AG04450 (cell line): ENCODE measurements at regions not wholly inside any gene's neighbourhood (a gene's known extent, or its start where the extent isn't known, plus 50 kb on each side); places are given as distances from the start of the nearest gene placed in this dataset.

ENCODE experiments used
- CTCF ChIA-PET: fragments of 300-600, 350-600 bp; formaldehyde crosslinking; extraction: SDS; loops from one replicate; lab custom pipeline; 2022; ENCODE audit warnings: antibody characterized with exemption, inconsistent platforms; lab: Charles Lee
- POLR2A ChIA-PET: fragments of 350-600 bp; formaldehyde crosslinking; extraction: SDS; loops from one replicate; lab custom pipeline; 2021; ENCODE audit warnings: antibody characterized with exemption, inconsistent platforms; lab: Yijun Ruan, JAX
- DNase-seq: peaks from one replicate; pipeline ENCODE4 v3.0.0-alpha.2; 2011; ENCODE audit warnings: low read depth, low spot score
- H3K27ac ChIP-seq: one replicate; pipeline ENCODE4 v1.5.1; 2012; ENCODE audit warnings: low read depth, low read length, control low read depth
- H3K27me3 ChIP-seq: one replicate; pipeline ENCODE4 v1.6.0; 2012; ENCODE audit warnings: low read length; ENCODE audit not compliant: control insufficient read depth, insufficient read depth
- H3K4me3 ChIP-seq: 2 replicates; pipeline ENCODE4 v1.5.1; 2011; ENCODE audit warnings: mild to moderate bottlenecking, low read depth, low read length, control low read depth
- H3K9me3 ChIP-seq: 2 replicates; pipeline ENCODE4 v1.5.1; 2012; ENCODE audit warnings: low read length; ENCODE audit not compliant: control insufficient read depth, insufficient read depth
- CTCF ChIP-seq: IDR thresholded peaks from 2 replicates; pipeline ENCODE4 v1.5.1; 2011; ENCODE audit warnings: low read depth, low read length, control low read depth, inconsistent platforms

GRCh38 chr17:52762794-52763167 lies 604.3 kb upstream of the CA10 start:
- H3K4me3 ChIP-seq = no peak overlapping the region
- POLR2A ChIA-PET = no interaction called here
- DNase-seq = no peak
- CTCF ChIA-PET = no interaction called here
- H3K9me3 ChIP-seq = peaks cover 25% of the 10 kb centered on the region
- H3K27ac ChIP-seq = no peak overlapping the region
- H3K27me3 ChIP-seq = no peaks in the 10 kb centered on the region
- no peak for TF ChIP-seq CTCF

DNA sequence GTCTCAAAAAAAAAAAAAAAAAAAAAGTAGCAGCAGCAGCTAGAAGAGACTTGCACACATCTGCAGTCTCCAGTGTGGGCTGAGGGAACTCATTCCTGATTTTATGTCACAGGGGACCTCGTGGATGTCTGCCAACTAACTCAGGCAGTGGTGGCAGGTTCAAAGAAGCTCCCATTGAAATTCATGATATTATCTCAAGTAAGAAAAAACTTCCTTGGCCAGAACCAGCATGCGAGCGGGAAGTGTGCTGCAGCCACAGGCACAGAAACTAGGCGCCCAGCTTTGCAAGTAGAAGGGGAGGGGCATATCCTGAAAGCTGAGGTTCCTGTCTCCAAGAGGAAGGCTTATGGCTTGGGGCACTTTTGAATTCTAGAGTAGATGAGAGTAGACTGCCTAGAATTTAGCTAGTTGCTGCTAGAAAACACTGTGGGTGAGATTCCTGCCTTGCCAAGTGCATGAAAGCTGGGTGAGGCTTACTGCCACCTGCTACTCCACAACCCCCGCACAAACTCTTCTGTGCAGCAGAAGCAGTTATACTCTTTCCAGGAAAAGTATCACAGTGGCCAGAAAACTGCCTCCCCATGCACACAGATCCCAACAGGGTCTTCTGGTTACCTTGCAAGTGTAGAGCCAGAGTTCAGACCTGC lies 603.8 kb upstream of the CA10 start:
- H3K9me3 ChIP-seq = peaks cover 25% of the 10 kb centered on the region
- no peak for TF ChIP-seq CTCF
- no peaks in the 10 kb centered on the region for H3K27me3 ChIP-seq
- no peak for DNase-seq
- H3K4me3 ChIP-seq = no peak overlapping the region
- no peak overlapping the region for H3K27ac ChIP-seq
- ChIA-PET POLR2A (no interaction called here), CTCF (interaction anchor here (0.7 kb wide), 1 partner anchor 1283 kb away, joined by 4 read pairs; no protein-coding TSS in a partner anchor)

GRCh38 chr17:52759864-52760263 lies 601.4 kb upstream of the CA10 start:
- peaks cover 25% of the 10 kb centered on the region for H3K9me3 ChIP-seq
- CTCF ChIA-PET = no interaction called here
- H3K27me3 ChIP-seq = no peaks in the 10 kb centered on the region
- no peak for DNase-seq
- no peak for TF ChIP-seq CTCF
- no peak overlapping the region for H3K27ac ChIP-seq
- POLR2A ChIA-PET = no interaction called here
- H3K4me3 ChIP-seq = no peak overlapping the region

DNA sequence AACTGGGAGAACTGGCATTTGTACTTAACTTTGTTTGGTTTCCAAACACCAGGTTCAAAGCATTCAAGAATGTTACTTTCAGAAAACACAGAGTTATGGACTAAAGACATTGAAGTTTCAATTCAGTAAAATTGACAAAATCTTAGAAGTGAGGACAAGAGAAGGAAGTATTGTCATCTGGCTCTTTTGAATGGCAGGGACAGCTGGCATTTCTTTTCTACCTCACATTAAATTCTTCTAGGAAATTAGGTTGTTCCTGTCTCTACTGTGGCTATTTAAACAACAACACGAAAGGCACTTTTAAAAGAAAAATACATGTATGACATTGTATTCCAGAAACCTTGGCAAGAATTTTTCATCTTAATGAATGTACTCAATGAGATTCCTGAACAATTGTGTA lies 600.0 kb upstream of the CA10 start:
- no peaks in the 10 kb centered on the region for H3K27me3 ChIP-seq
- CTCF ChIA-PET = no interaction called here
- peaks cover 20% of the 10 kb centered on the region for H3K9me3 ChIP-seq
- H3K4me3 ChIP-seq = no peak overlapping the region
- POLR2A ChIA-PET = no interaction called here
- TF ChIP-seq CTCF = no peak
- no peak for DNase-seq
- H3K27ac ChIP-seq = no peak overlapping the region

- H3K9me3 ChIP-seq = peaks cover 3% of the 10 kb centered on the region
- ChIA-PET POLR2A (no interaction called here), CTCF (no interaction called here)
- no peak for DNase-seq
- H3K27me3 ChIP-seq = no peaks in the 10 kb centered on the region
- no peak overlapping the region for H3K27ac ChIP-seq
- no peak for TF ChIP-seq CTCF
- H3K4me3 ChIP-seq = no peak overlapping the region
Measured at GRCh38 chr17:52756746-52757145, 598.2 kb upstream of the CA10 start.
